SIG-M5 (cell line): ENCODE measurements at regions not wholly inside any gene's neighbourhood (a gene's known extent, or its start where the extent isn't known, plus 50 kb on each side); places are given as distances from the start of the nearest gene placed in this dataset.

Experiments used
- DNase-seq: peaks from one replicate; lab custom pipeline; 2025; lab: John Stamatoyannopoulos, UW

GRCh38 chr3:72154391-72155335, 369.7 kb upstream of the PROK2 start:
- DNase-seq: no peak

- DNase-seq: no peak
Observed at GRCh38 chr3:72153477-72154314, 368.7 kb upstream of the PROK2 start.

GRCh38 chr3:72152551-72153476, 367.9 kb upstream of the PROK2 start:
- no peak for DNase-seq

GRCh38 chr3:72151465-72152238, 366.7 kb upstream of the PROK2 start:
- DNase-seq: no peak

DNA sequence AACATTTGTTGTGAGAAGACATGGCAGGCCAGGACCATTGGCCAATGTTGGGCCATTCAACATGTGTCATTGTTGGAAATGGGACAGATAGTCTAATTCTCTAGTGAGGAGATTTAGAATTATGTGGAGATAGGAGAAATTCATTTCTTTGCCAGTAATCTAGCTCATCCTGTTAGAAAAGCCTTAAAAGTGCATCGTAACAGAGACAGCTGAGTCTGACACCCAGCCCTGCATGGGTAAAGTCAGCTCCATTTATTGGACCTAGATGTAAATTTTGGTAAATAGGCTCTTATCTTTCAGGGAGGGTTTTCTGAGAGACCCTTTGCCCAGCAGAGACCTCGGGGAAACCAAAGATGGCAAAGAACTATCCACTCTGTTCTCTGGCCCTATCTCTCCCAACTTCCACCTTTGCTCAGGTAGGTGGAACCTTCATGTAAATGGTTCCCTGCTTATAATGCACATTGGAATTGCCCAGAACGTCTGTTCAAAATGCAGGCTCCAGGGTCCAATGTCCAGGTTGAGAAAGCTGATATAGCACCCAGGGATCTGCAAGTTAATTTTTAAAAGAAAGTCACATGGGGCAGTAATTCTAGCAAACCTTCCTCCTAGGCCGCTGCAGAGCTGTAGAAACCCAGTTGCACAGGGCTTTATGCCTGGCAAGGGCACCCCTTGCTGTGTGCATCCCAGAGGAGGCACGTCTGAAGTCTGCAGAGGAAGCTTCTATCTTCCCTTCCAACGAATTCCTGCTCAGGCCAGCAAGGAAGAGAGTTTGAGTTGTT, 365.9 kb upstream of the PROK2 start:
- DNase-seq: no peak

- no peak for DNase-seq
Observed at GRCh38 chr3:72149645-72150300, 364.8 kb upstream of the PROK2 start.

DNA sequence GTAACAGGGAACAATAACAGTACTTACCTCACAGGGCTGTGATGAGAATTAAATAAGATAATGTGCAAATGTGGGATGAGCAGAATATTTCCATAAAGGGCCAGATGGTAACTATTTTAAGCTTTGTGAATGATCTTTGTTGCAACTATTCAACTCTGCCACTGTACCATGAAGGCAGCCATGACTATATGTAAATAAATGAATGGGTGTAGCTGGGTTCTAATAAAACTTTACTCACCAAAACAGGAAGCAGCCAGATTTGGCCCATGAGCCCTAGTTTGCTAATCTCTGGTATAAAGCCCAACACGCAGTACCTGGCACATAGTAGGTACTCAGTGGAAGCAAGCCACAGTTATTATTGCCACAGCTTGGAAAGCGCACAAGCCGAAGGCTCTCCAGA, 362.7 kb upstream of the PROK2 start:
- no peak for DNase-seq

- DNase-seq: no peak
Observed at GRCh38 chr3:72145506-72146380, 360.8 kb upstream of the PROK2 start.

DNA sequence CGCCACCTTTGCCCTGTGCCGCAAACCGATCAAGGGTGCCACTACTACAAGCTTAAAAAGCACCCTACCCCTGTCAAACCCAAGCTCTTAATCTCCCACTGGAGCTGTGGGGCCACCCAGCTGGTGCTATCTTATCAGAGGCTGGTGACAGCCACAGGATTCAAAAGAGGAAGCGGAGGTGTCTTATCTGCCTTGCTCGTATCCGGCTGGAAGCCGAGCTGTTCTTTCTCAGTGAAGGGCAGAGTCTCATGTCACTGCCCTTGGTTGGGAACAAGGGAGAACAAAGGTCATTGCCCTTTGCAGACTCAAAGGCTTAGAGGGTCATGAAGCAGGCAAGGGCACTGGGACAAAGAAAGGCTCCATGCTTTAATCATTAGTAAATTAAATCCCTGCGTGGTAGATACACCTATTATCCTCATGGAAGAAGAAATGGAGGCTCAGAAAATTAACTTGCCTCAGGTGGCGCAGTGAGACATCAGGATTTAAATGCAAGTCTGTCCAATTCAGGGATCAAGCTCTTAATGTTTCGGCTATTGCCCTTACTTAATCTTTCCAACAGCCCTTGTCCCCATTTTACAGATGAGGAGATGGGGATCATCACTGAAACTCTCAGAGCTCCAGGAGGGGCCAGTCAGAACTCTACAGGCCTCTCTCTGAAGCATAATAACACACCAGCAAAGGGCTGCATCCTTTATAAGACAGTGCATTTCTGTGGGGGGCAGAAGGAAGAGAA, 360.0 kb upstream of the PROK2 start:
- DNase-seq: no peak

GRCh38 chr3:72143966-72144717, 359.2 kb upstream of the PROK2 start:
- no peak for DNase-seq

DNA sequence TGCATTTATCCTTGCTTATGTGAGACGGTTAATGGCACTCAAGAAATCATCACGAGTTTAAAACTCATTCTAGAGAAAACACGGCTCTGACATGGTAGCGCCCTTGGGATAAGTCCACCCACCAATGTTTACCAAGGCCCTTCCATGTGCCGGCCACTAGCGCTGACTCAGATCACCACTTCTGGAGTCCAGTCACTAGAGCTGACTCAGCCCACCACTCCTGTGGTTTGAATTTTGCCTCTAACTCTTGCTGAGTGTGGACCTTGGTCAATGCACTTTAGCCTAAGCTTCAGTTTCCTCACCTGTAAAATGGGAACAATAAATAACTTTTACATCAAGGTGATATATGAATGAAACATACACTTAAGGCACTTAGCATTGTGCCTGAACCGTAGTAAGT, 358.4 kb upstream of the PROK2 start:
- no peak for DNase-seq

DNA sequence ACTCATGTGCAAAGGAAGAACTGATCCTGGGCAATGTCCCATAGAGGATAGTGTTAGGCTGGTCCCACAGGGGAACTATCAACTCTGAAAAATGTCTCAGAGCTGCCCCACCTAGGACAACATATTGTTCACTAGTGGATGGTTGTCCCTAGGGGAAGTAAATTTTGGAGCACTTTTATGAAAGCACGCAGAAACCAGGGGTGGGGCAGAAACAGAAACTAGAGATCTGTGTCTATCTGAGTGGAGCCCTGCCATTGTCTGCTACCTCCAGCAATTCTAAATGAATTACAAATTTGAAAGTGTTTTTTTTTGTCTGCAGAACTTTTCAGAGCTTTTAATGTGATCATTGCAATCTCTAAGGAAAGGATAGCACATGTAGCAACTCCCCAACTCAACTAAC, 357.1 kb upstream of the PROK2 start:
- no peak for DNase-seq

DNA sequence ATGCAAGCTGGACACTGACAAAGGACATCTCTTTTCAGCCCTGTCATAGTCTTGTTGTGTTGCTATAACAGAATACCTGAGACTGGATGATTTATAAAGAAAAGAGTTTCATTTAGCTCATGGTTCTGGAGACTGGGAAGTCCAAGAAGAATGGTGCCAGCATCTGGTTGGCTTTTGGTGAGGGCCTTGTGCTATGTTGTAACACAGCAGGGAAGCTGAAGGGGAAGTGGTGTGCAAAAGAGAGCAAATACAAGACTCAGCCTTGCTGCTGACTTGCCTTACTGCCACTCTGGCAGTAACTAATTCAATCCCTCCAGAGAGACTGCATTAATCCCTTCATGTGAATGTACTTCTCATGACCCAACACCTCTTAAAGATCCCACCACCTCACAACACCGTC, 356.3 kb upstream of the PROK2 start:
- DNase-seq: no peak

GRCh38 chr3:72139316-72139715, 354.4 kb upstream of the PROK2 start:
- DNase-seq: no peak

- no peak for DNase-seq
Observed at GRCh38 chr3:72137865-72138861, 353.2 kb upstream of the PROK2 start.

- DNase-seq: no peak
Observed at GRCh38 chr3:72135636-72136035, 350.7 kb upstream of the PROK2 start.
